ENCODE measurements at regions not wholly inside any gene's neighbourhood (a gene's known extent, or its start where the extent isn't known, plus 50 kb on each side); places are given as distances from the start of the nearest gene placed in this dataset.
A peak's percentile ranks its signal among the peaks of the same experiment; 100 is the strongest.

- peak overlapping the region; percentile 38 for H3K4me3 ChIP-seq (ENCODE audit: low read depth, low read length)
- no peaks in the 10 kb centered on the region for H3K9me3 ChIP-seq (ENCODE audit: control insufficient read depth, insufficient read depth, low read length)
- H3K27ac ChIP-seq (ENCODE audit: low read depth, low read length): no peak overlapping the region
- no peaks in the 10 kb centered on the region for H3K36me3 ChIP-seq (ENCODE audit: control insufficient read depth, insufficient read depth, low read length)
- peaks cover 52% of the 10 kb centered on the region for H3K4me1 ChIP-seq (ENCODE audit: control insufficient read depth, insufficient read depth, low read length)
- WGBS (ENCODE audit: insufficient coverage): 5% methylated on average over 46 of the region's 46 CpGs
- peaks cover 67% of the 10 kb centered on the region for H3K27me3 ChIP-seq (ENCODE audit: control insufficient read depth, insufficient read depth, low read length)
- peak in 2 of 6 donors; percentile 81 to 91 for DNase-seq (ENCODE audit: low read depth in 4 of 6, low spot score in 6 of 6)
These were observed 70.2 kb upstream of the BCOR start for GRCh38 chrX:40167850-40168479.

GRCh38 chrX:40167233-40167849, 69.6 kb upstream of the BCOR start:
- peaks cover 49% of the 10 kb centered on the region for H3K4me1 ChIP-seq (ENCODE audit: control insufficient read depth, insufficient read depth, low read length)
- 4% methylated on average over 24 of the region's 41 CpGs for WGBS (ENCODE audit: insufficient coverage)
- no peaks in the 10 kb centered on the region for H3K9me3 ChIP-seq (ENCODE audit: control insufficient read depth, insufficient read depth, low read length)
- DNase-seq (ENCODE audit: low read depth in 4 of 6, low spot score in 6 of 6): peak in 2 of 6 donors; percentile 27 to 44
- H3K27me3 ChIP-seq (ENCODE audit: control insufficient read depth, insufficient read depth, low read length): peaks cover 63% of the 10 kb centered on the region
- peak overlapping the region; percentile 38 for H3K4me3 ChIP-seq (ENCODE audit: low read depth, low read length)
- no peak overlapping the region for H3K27ac ChIP-seq (ENCODE audit: low read depth, low read length)
- no peaks in the 10 kb centered on the region for H3K36me3 ChIP-seq (ENCODE audit: control insufficient read depth, insufficient read depth, low read length)

DNA sequence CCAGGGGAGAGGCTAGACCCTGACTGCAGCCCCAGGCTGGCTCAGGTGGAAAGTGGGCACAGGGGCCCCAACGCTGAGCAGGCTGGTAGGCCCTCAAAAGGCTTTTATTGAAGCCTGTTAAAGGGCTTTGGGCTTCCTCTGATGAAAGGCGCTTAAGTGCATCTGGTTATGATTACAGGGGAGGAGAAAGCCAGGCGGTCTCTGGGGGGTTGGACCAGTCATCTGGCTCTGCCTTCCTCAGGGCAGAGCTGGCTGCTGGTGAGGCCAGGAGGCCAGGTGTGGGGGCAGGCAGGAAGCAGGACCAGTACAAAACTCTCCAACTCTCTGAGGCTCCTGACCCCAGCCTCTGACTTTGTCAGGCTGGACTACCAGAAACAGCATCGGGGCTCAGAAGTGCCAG, 68.8 kb upstream of the BCOR start:
- Histone ChIP-seq H3K27me3 (ENCODE audit: control insufficient read depth, insufficient read depth, low read length) (peaks cover 58% of the 10 kb centered on the region), H3K4me1 (ENCODE audit: control insufficient read depth, insufficient read depth, low read length) (peaks cover 42% of the 10 kb centered on the region), H3K4me3 (ENCODE audit: low read depth, low read length) (peak overlapping the region; percentile 26), H3K36me3 (ENCODE audit: control insufficient read depth, insufficient read depth, low read length) (no peaks in the 10 kb centered on the region), H3K27ac (ENCODE audit: low read depth, low read length) (no peak overlapping the region), H3K9me3 (ENCODE audit: control insufficient read depth, insufficient read depth, low read length) (no peaks in the 10 kb centered on the region)
- WGBS (ENCODE audit: insufficient coverage): 34% methylated on average over 4 of the region's 4 CpGs
- no peak for DNase-seq (ENCODE audit: low read depth in 4 of 6, low spot score in 6 of 6)

GRCh38 chrX:40165861-40166260, 68.1 kb upstream of the BCOR start:
- peaks cover 35% of the 10 kb centered on the region for H3K4me1 ChIP-seq (ENCODE audit: control insufficient read depth, insufficient read depth, low read length)
- no peaks in the 10 kb centered on the region for H3K36me3 ChIP-seq (ENCODE audit: control insufficient read depth, insufficient read depth, low read length)
- 72% methylated on average over 2 of the region's 6 CpGs for WGBS (ENCODE audit: insufficient coverage)
- H3K9me3 ChIP-seq (ENCODE audit: control insufficient read depth, insufficient read depth, low read length): no peaks in the 10 kb centered on the region
- no peak overlapping the region for H3K27ac ChIP-seq (ENCODE audit: low read depth, low read length)
- no peak for DNase-seq (ENCODE audit: low read depth in 4 of 6, low spot score in 6 of 6)
- peaks cover 52% of the 10 kb centered on the region for H3K27me3 ChIP-seq (ENCODE audit: control insufficient read depth, insufficient read depth, low read length)
- H3K4me3 ChIP-seq (ENCODE audit: low read depth, low read length): no peak overlapping the region

GRCh38 chrX:40165206-40165605, 67.4 kb upstream of the BCOR start:
- Histone ChIP-seq H3K4me1 (ENCODE audit: control insufficient read depth, insufficient read depth, low read length) (peaks cover 34% of the 10 kb centered on the region), H3K27ac (ENCODE audit: low read depth, low read length) (no peak overlapping the region), H3K36me3 (ENCODE audit: control insufficient read depth, insufficient read depth, low read length) (no peaks in the 10 kb centered on the region), H3K4me3 (ENCODE audit: low read depth, low read length) (no peak overlapping the region), H3K9me3 (ENCODE audit: control insufficient read depth, insufficient read depth, low read length) (no peaks in the 10 kb centered on the region), H3K27me3 (ENCODE audit: control insufficient read depth, insufficient read depth, low read length) (peaks cover 49% of the 10 kb centered on the region)
- no peak for DNase-seq (ENCODE audit: low read depth in 4 of 6, low spot score in 6 of 6)
- 81% methylated on average over 5 of the region's 5 CpGs for WGBS (ENCODE audit: insufficient coverage)

GRCh38 chrX:40164751-40165150, 67.0 kb upstream of the BCOR start:
- 33% methylated on average over 1 of the region's 3 CpGs for WGBS (ENCODE audit: insufficient coverage)
- H3K4me1 ChIP-seq (ENCODE audit: control insufficient read depth, insufficient read depth, low read length): peaks cover 30% of the 10 kb centered on the region
- H3K27me3 ChIP-seq (ENCODE audit: control insufficient read depth, insufficient read depth, low read length): peaks cover 44% of the 10 kb centered on the region
- H3K4me3 ChIP-seq (ENCODE audit: low read depth, low read length): no peak overlapping the region
- DNase-seq (ENCODE audit: low read depth in 4 of 6, low spot score in 6 of 6): no peak
- H3K27ac ChIP-seq (ENCODE audit: low read depth, low read length): no peak overlapping the region
- no peaks in the 10 kb centered on the region for H3K9me3 ChIP-seq (ENCODE audit: control insufficient read depth, insufficient read depth, low read length)
- H3K36me3 ChIP-seq (ENCODE audit: control insufficient read depth, insufficient read depth, low read length): no peaks in the 10 kb centered on the region

- 3% methylated on average over 68 of the region's 68 CpGs for WGBS (ENCODE audit: insufficient coverage)
- Histone ChIP-seq H3K4me1 (ENCODE audit: control insufficient read depth, insufficient read depth, low read length) (peaks cover 28% of the 10 kb centered on the region), H3K36me3 (ENCODE audit: control insufficient read depth, insufficient read depth, low read length) (no peaks in the 10 kb centered on the region), H3K27me3 (ENCODE audit: control insufficient read depth, insufficient read depth, low read length) (peaks cover 39% of the 10 kb centered on the region), H3K4me3 (ENCODE audit: low read depth, low read length) (peak overlapping the region; percentile 46), H3K27ac (ENCODE audit: low read depth, low read length) (no peak overlapping the region), H3K9me3 (ENCODE audit: control insufficient read depth, insufficient read depth, low read length) (no peaks in the 10 kb centered on the region)
- peak in 2 of 6 donors; percentile 59 to 73 for DNase-seq (ENCODE audit: low read depth in 4 of 6, low spot score in 6 of 6)
These were observed 60.4 kb upstream of the BCOR start for GRCh38 chrX:40158036-40158706.

DNA sequence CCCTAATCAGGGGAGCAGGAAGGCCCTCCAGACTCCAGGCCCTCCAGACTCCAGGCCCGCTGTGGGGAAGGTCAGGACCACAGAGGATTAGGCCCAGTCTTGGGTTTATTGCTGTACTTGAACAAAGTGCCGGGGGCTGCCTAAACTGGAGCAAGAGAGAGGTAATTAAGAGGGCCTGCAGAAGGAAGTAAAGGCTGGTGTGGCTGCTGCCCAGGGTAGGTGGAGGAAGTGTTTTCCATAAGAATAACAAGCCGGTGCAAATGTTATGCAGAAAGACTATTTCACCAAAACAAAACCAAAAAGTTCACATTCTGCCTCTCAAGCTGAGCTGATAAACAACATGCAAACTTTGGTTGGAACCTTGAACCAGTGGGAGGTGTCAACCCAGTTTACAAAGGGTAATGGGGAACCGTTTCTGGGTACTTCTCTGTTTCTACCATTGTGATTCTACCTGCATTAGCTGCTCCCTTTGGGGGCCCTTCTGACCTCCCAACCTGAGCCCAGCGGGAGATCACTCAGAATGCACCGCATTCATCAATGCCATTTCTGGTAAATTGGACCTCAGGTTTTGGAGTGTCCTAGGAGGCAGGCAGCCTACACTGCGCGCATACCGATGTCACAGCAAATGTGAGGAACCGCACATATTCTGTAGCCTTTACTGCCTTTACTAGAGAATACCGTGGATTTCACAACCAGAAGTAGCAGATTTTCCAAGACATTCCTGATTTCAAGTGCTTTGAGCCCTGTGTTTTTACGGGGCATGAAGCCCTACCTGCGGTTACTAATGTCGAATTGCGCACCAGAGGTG, 59.7 kb upstream of the BCOR start:
- no peak overlapping the region for H3K27ac ChIP-seq (ENCODE audit: low read depth, low read length)
- H3K9me3 ChIP-seq (ENCODE audit: control insufficient read depth, insufficient read depth, low read length): no peaks in the 10 kb centered on the region
- 22% methylated on average over 14 of the region's 15 CpGs for WGBS (ENCODE audit: insufficient coverage)
- peaks cover 36% of the 10 kb centered on the region for H3K4me1 ChIP-seq (ENCODE audit: control insufficient read depth, insufficient read depth, low read length)
- H3K4me3 ChIP-seq (ENCODE audit: low read depth, low read length): peak overlapping the region; percentile 33
- peaks cover 43% of the 10 kb centered on the region for H3K27me3 ChIP-seq (ENCODE audit: control insufficient read depth, insufficient read depth, low read length)
- no peaks in the 10 kb centered on the region for H3K36me3 ChIP-seq (ENCODE audit: control insufficient read depth, insufficient read depth, low read length)
- peak in 1 of 6 donors; percentile 22 for DNase-seq (ENCODE audit: low read depth in 4 of 6, low spot score in 6 of 6)

- peaks cover 44% of the 10 kb centered on the region for H3K4me1 ChIP-seq (ENCODE audit: control insufficient read depth, insufficient read depth, low read length)
- H3K27me3 ChIP-seq (ENCODE audit: control insufficient read depth, insufficient read depth, low read length): peaks cover 51% of the 10 kb centered on the region
- no peak for DNase-seq (ENCODE audit: low read depth in 4 of 6, low spot score in 6 of 6)
- no peaks in the 10 kb centered on the region for H3K9me3 ChIP-seq (ENCODE audit: control insufficient read depth, insufficient read depth, low read length)
- no peak overlapping the region for H3K4me3 ChIP-seq (ENCODE audit: low read depth, low read length)
- H3K27ac ChIP-seq (ENCODE audit: low read depth, low read length): no peak overlapping the region
- H3K36me3 ChIP-seq (ENCODE audit: control insufficient read depth, insufficient read depth, low read length): no peaks in the 10 kb centered on the region
- 38% methylated on average over 40 of the region's 41 CpGs for WGBS (ENCODE audit: insufficient coverage)
These were observed 58.9 kb upstream of the BCOR start for GRCh38 chrX:40156470-40157227.

Measured in spinal cord (tissue), 9 donors.